GM21529 (cell line): ENCODE measurements at regions not wholly inside any gene's neighbourhood (a gene's known extent, or its start where the extent isn't known, plus 50 kb on each side); places are given as distances from the start of the nearest gene placed in this dataset.
"Not testable (repeated sequence)": the region's sequence is repeated elsewhere in the genome, so short reads cannot be mapped to it uniquely, and the experiment has no call there.

Source experiments
- ATAC-seq: cut with Tn5 transposase; IDR thresholded peaks from one replicate; pipeline ENCODE4 v1.9.1; 2021; ENCODE audit not compliant: unreplicated experiment

GRCh38 chr3:170657312-170657711, 71.4 kb upstream of the SLC7A14 start:
- ATAC-seq: no peak

GRCh38 chr3:170656284-170656683, 70.4 kb upstream of the SLC7A14 start:
- ATAC-seq: no peak

- ATAC-seq: no peak
These were observed 67.9 kb upstream of the SLC7A14 start for GRCh38 chr3:170653801-170654200.

GRCh38 chr3:170651260-170651845, 65.5 kb upstream of the SLC7A14 start:
- ATAC-seq: no peak

GRCh38 chr3:170650557-170650956, 64.7 kb upstream of the SLC7A14 start:
- ATAC-seq: not testable (repeated sequence)

- ATAC-seq: no peak
These were observed 58.8 kb upstream of the SLC7A14 start for GRCh38 chr3:170644711-170645110.

GRCh38 chr3:170643831-170644230, 58.0 kb upstream of the SLC7A14 start:
- ATAC-seq: no peak

- no peak for ATAC-seq
These were observed 57.2 kb upstream of the SLC7A14 start for GRCh38 chr3:170642882-170643601.

GRCh38 chr3:170641510-170642236, 55.8 kb upstream of the SLC7A14 start:
- ATAC-seq: no peak

GRCh38 chr3:170640737-170641171, 54.9 kb upstream of the SLC7A14 start:
- ATAC-seq: no peak

GRCh38 chr3:170638988-170639387, 53.1 kb upstream of the SLC7A14 start:
- no peak for ATAC-seq

- no peak for ATAC-seq
These were observed 51.4 kb upstream of the SLC7A14 start for GRCh38 chr3:170637306-170637705.

- no peak for ATAC-seq
These were observed 50.6 kb upstream of the SLC7A14 start for GRCh38 chr3:170636400-170636973.
